Keratinocyte (primary cell): ENCODE measurements at regions not wholly inside any gene's neighbourhood (a gene's known extent, or its start where the extent isn't known, plus 50 kb on each side); places are given as distances from the start of the nearest gene placed in this dataset.
"Not testable (repeated sequence)": the region's sequence is repeated elsewhere in the genome, so short reads cannot be mapped to it uniquely, and the experiment has no call there.

Experiments
- DNase-seq: peaks from one replicate; pipeline ENCODE4 v3.0.0-alpha.2; 2011; ENCODE audit warnings: low read depth, missing footprints, low spot score
- FAIRE-seq: peaks from 2 replicates; lab custom pipeline; 2011; peaks lifted over from hg19 to GRCh38; lab: Jason Lieb, UNC
- H2AFZ ChIP-seq: 2 replicates; pipeline ENCODE4 v1.6.0; 2012; ENCODE audit warnings: low read length, control low read depth, inconsistent platforms; ENCODE audit not compliant: control insufficient read depth
- H3K27ac ChIP-seq: 2 replicates; pipeline ENCODE4 v1.5.1; 2011; ENCODE audit warnings: low read length; ENCODE audit not compliant: control insufficient read depth, insufficient read depth
- H3K27me3 ChIP-seq: 3 replicates; pipeline ENCODE4 v1.6.0; 2011; ENCODE audit warnings: low read length; ENCODE audit not compliant: control insufficient read depth, insufficient read depth; ENCODE audit errors: extremely low read depth
- H3K36me3 ChIP-seq, 2 experiments: 2 replicates in 1 of 2; 3 replicates in 1 of 2; pipeline ENCODE4 v1.5.1; 2011; ENCODE audit warnings: low read length in 2 of 2, mild to moderate bottlenecking in 1 of 2; ENCODE audit not compliant: control insufficient read depth in 2 of 2, insufficient read depth in 2 of 2; ENCODE audit errors: extremely low read depth in 1 of 2
- H3K4me1 ChIP-seq: 3 replicates; pipeline ENCODE4 v1.5.1; 2011; ENCODE audit warnings: low read length; ENCODE audit not compliant: control insufficient read depth, insufficient read depth; ENCODE audit errors: extremely low read depth
- H3K4me2 ChIP-seq: 3 replicates; pipeline ENCODE4 v1.6.0; 2011; ENCODE audit warnings: low read depth, low read length; ENCODE audit not compliant: control insufficient read depth, insufficient read depth; ENCODE audit errors: extremely low read depth
- H3K4me3 ChIP-seq, 3 experiments: fragments of 200-600 bp in 1 of 3; sonication (generic) in 1 of 3; 2 replicates in 2 of 3; 3 replicates in 1 of 3; pipeline ENCODE4 v1.5.1; 2011 to 2016; ENCODE audit warnings: low read length in 3 of 3, mild to moderate bottlenecking in 3 of 3, control low read depth in 2 of 3, inconsistent platforms in 1 of 3, low read depth in 1 of 3, mixed read lengths in 1 of 3, mixed run types in 1 of 3, moderate library complexity in 1 of 3; ENCODE audit not compliant: control insufficient read depth in 2 of 3, insufficient read depth in 2 of 3; ENCODE audit errors: extremely low read depth in 1 of 3
- H3K79me2 ChIP-seq: 2 replicates; pipeline ENCODE4 v1.6.0; 2012; ENCODE audit warnings: low read length; ENCODE audit not compliant: control insufficient read depth, insufficient read depth
- H3K9ac ChIP-seq: 3 replicates; pipeline ENCODE4 v1.6.0; 2011; ENCODE audit warnings: low read length; ENCODE audit not compliant: control insufficient read depth, insufficient read depth; ENCODE audit errors: extremely low read depth
- H3K9me1 ChIP-seq: 3 replicates; pipeline ENCODE4 v1.6.0; 2011; ENCODE audit warnings: low read length; ENCODE audit not compliant: control insufficient read depth, insufficient read depth; ENCODE audit errors: extremely low read depth
- H3K9me3 ChIP-seq: 2 replicates; pipeline ENCODE4 v1.5.1; 2012; ENCODE audit warnings: low read depth, low read length; ENCODE audit not compliant: control insufficient read depth
- H4K20me1 ChIP-seq: 3 replicates; pipeline ENCODE4 v1.6.0; 2011; ENCODE audit warnings: low read length; ENCODE audit not compliant: control insufficient read depth, insufficient read depth; ENCODE audit errors: extremely low read depth
- CTCF ChIP-seq, 3 experiments: IDR thresholded peaks in 1 of 3; conservative IDR thresholded peaks in 1 of 3; optimal IDR thresholded peaks in 1 of 3; 2 replicates in 2 of 3; 3 replicates in 1 of 3; pipeline versions ENCODE3 to v1.5.1; 2011; ENCODE audit warnings: low read length in 3 of 3, mild to moderate bottlenecking in 3 of 3, moderate library complexity in 2 of 3, control low read depth in 1 of 3, inconsistent platforms in 1 of 3; ENCODE audit not compliant: insufficient read depth in 2 of 3; ENCODE audit errors: extremely low read depth in 1 of 3
- EZH2 ChIP-seq: IDR thresholded peaks from one replicate; pipeline ENCODE4 v1.6.1; 2012; ENCODE audit warnings: inconsistent platforms, mild to moderate bottlenecking, low read length, moderate library complexity
- dilution Hi-C: fragments of 300-500 bp; cut with MboI; formaldehyde crosslinking; loops from one replicate; pipeline ENCODE4 v1.7.0; 2020; ENCODE audit warnings: low sequenced_read_pairs; ENCODE audit not compliant: extremely low pct_ligation_motif_present

GRCh38 chr10:109308971-109309370, 614.3 kb downstream of the XPNPEP1 start:
- H2AFZ ChIP-seq: no peak overlapping the region
- no peak overlapping the region for H3K4me3 ChIP-seq
- no peaks in the 10 kb centered on the region for H3K9me1 ChIP-seq
- dilution Hi-C loops: no loop called here
- no peaks in the 10 kb centered on the region for H3K4me1 ChIP-seq
- no peaks in the 10 kb centered on the region for H3K36me3 ChIP-seq
- H3K79me2 ChIP-seq: no peaks in the 10 kb centered on the region
- TF ChIP-seq EZH2 (no peak), CTCF (optimal IDR thresholded peaks at IDR 0.05 in 1 of 3, IDR thresholded peaks at IDR 0.05 in 1 of 3, conservative IDR thresholded peaks at IDR 0.05 in 1 of 3; ENCODE audit: extremely low read depth in 1 of 3, insufficient read depth in 2 of 3, low read length in 3 of 3) (no peak)
- no peak overlapping the region for H3K27ac ChIP-seq
- H4K20me1 ChIP-seq: no peaks in the 10 kb centered on the region
- H3K9me3 ChIP-seq: no peaks in the 10 kb centered on the region
- H3K9ac ChIP-seq: no peak overlapping the region
- DNase-seq (no peak), FAIRE-seq (no peak)
- H3K27me3 ChIP-seq: no peaks in the 10 kb centered on the region
- no peak overlapping the region for H3K4me2 ChIP-seq

DNA sequence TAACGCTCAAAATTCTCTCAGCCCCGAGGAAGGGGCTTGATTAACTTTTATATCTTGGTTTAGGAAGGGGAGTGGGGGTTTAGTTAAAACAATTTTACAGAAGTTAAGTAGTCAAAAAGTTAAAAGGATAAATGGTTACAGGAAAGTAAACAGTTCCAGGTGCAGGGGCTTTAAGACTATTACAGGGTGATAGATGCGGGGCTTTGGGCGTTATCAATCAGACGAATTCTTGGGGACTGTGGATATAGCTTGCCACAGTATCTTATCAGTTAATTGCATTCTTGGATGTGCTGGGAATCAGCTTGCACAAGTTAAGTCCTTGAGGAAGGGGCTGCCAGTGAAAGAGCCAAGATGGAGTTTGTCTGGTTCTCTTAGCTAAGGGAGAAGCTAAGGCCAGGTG, 616.2 kb downstream of the XPNPEP1 start:
- H4K20me1 ChIP-seq, H3K9me3 ChIP-seq, H3K4me2 ChIP-seq, H3K9me1 ChIP-seq, H2AFZ ChIP-seq, FAIRE-seq, H3K27me3 ChIP-seq, H3K9ac ChIP-seq, H3K4me3 ChIP-seq, H3K79me2 ChIP-seq, H3K36me3 ChIP-seq, dilution Hi-C loops, H3K27ac ChIP-seq, H3K4me1 ChIP-seq, DNase-seq: not testable (repeated sequence)

DNA sequence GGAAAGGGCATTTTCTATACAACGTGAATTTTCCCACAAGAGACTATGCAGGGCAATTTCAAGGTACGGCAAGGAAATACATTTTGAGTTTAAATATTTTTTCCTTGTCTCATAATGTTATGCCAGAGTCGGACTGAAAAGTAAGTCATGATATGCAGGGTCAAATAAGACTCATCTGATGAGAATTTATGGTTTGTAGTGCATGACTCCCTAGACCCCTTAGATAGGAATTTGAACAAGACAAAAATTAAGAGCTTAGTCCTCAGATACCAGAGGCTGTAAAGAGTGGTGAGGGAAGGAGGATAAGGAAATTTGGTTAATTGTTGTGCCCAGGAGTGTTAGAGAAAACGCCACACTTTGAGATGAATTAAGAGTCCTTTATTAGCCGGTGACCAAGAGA, 616.6 kb downstream of the XPNPEP1 start:
- Histone ChIP-seq H3K4me2 (no peak overlapping the region), H3K36me3 (no peaks in the 10 kb centered on the region), H3K27ac (no peak overlapping the region), H4K20me1 (no peaks in the 10 kb centered on the region), H3K9me3 (no peaks in the 10 kb centered on the region), H2AFZ (no peak overlapping the region), H3K79me2 (no peaks in the 10 kb centered on the region), H3K9me1 (no peaks in the 10 kb centered on the region), H3K4me3 (no peak overlapping the region), H3K9ac (no peak overlapping the region), H3K4me1 (no peaks in the 10 kb centered on the region), H3K27me3 (no peaks in the 10 kb centered on the region)
- DNase-seq (no peak), FAIRE-seq (no peak)
- no peak for TF ChIP-seq EZH2
- no peak for TF ChIP-seq CTCF (optimal IDR thresholded peaks at IDR 0.05 in 1 of 3, IDR thresholded peaks at IDR 0.05 in 1 of 3, conservative IDR thresholded peaks at IDR 0.05 in 1 of 3; ENCODE audit: extremely low read depth in 1 of 3, insufficient read depth in 2 of 3, low read length in 3 of 3)
- dilution Hi-C loops: no loop called here
